ENCODE measurements at regions not wholly inside any gene's neighbourhood (a gene's known extent, or its start where the extent isn't known, plus 50 kb on each side); places are given as distances from the start of the nearest gene placed in this dataset.

DNA sequence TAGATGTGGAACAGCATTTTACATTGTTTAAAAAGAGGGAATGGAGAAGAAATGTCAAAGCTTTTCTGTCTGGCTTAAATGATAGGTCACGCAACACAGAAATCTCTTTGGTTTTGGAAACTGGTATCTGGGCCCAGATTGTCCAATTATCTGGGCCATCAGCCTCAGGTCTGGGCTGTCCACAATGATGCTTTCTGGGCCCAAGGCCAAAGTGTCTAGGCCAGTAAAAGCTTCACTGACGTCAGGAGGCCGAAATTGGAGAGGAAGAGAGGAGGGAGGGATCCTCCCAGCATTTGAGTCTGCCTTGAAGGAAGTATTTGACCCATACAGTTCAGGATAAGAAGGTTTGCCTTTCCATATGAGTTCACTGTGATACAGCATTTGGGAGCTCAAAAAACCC is 60.7 kb upstream of the ALDH1A3 start:
- DNase-seq (ENCODE audit: low spot score): no peak

DNA sequence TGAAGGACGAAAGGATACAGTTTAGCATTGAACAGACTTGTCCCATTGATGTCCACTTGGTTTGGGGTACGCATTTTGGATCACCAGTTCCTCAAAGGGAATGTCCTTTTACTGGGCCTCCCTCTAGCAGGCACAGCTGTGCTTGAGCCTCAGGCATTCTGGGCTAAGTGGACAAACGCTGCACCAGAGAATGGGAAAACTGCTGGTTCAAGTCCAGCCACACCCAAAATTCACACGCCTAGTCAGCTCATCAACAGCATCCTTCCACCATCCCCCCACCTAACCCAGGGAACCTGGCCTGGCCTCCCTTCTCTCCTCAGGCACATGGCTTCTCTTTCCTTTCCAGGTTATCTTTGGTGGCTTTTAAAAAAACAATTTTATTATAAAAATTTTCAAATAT is 59.1 kb upstream of the ALDH1A3 start:
- DNase-seq (ENCODE audit: low spot score): no peak

DNA sequence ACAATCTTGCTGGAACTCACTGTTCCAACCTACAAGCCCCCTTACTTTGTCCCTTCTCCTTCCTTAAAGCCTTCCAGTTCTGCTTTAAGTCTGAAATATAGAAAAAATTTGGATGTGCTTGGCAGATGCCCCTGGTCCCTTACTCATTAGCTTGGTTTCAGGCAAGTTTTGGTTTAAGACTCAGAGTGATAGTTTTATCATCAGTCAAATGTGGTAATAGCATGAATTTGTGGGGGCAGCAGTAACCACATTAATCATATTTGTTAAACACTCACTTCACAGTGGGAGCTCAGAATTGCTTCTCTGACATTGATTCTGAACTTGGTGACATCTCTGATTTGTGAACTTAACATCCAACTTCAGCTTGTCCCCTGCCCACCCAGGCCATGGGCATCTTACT is 58.3 kb upstream of the ALDH1A3 start:
- DNase-seq (ENCODE audit: low spot score): no peak

DNA sequence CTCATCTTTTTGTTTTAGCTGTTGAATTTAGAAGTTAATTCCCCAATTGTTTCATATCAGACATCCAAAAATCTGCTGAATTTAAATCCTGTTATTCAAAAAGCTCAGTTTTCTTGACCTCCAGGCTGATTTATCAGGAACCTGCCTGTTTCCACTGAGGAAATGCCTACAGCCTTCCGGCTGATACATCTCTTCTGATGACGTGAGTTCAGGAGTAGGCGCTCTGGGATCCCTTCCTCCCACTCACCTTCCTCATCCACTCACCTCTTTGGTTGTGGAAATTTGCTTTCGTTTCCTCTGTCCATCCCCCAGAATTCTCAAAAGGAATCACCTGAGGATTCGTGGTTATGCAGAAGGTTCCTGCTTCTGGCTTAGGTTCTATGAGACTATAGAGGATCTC is 55.4 kb upstream of the ALDH1A3 start:
- DNase-seq (ENCODE audit: low spot score): no peak

DNA sequence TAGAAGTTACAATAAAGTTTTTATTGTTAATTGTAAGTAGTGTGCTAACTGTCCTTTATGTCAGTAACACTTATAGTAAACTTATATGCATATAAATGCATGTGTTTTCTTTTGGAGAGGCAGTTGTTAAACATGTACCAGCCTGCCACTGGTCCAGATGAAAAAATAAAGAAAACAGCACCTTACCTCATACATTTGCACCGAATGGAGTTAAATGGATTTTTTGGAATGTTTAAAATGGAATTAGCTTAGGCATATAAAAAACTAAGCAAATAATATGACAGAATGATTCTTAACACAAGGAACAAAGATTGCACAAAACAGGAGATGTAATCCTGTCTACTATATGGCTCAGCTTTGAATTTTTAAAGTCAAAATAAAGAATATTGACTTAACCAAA is 50.2 kb upstream of the ALDH1A3 start:
- DNase-seq (ENCODE audit: low spot score): no peak

All from NAMALWA (cell line).